Bone marrow (tissue), 2 donors: ENCODE measurements at regions not wholly inside any gene's neighbourhood (a gene's known extent, or its start where the extent isn't known, plus 50 kb on each side); places are given as distances from the start of the nearest gene placed in this dataset.
"Not testable (repeated sequence)": the region's sequence is repeated elsewhere in the genome, so short reads cannot be mapped to it uniquely, and the experiment has no call there.

Experiments
- DNase-seq, 2 donors: peaks; one replicate each; lab custom pipeline; 2025; lab: John Stamatoyannopoulos, UW

- no peak for DNase-seq
These were observed 120.7 kb upstream of the GALNT15 start for GRCh38 chr3:16053794-16054193.

GRCh38 chr3:16055606-16056211 lies 118.8 kb upstream of the GALNT15 start:
- no peak for DNase-seq

- DNase-seq: no peak
These were observed 118.3 kb upstream of the GALNT15 start for GRCh38 chr3:16056217-16056616.

GRCh38 chr3:16058521-16058920 lies 116.0 kb upstream of the GALNT15 start:
- DNase-seq: no peak

GRCh38 chr3:16059081-16059537 lies 115.4 kb upstream of the GALNT15 start:
- no peak for DNase-seq

- DNase-seq: no peak
These were observed 114.6 kb upstream of the GALNT15 start for GRCh38 chr3:16059711-16060357.

- DNase-seq: no peak
These were observed 114.1 kb upstream of the GALNT15 start for GRCh38 chr3:16060358-16060852.

- DNase-seq: no peak
These were observed 113.5 kb upstream of the GALNT15 start for GRCh38 chr3:16060945-16061344.

- no peak for DNase-seq
These were observed 113.0 kb upstream of the GALNT15 start for GRCh38 chr3:16061491-16061890.

- no peak for DNase-seq
These were observed 110.9 kb upstream of the GALNT15 start for GRCh38 chr3:16063603-16064002.

GRCh38 chr3:16064642-16065414 lies 109.7 kb upstream of the GALNT15 start:
- DNase-seq: peak in 1 of 2 donors; percentile 49

- no peak for DNase-seq
These were observed 107.9 kb upstream of the GALNT15 start for GRCh38 chr3:16066545-16066944.

- DNase-seq: no peak
These were observed 107.5 kb upstream of the GALNT15 start for GRCh38 chr3:16066975-16067374.

- DNase-seq: no peak
These were observed 106.5 kb upstream of the GALNT15 start for GRCh38 chr3:16067837-16068471.

- DNase-seq: no peak
These were observed 105.1 kb upstream of the GALNT15 start for GRCh38 chr3:16069149-16069922.

GRCh38 chr3:16070707-16071106 lies 103.8 kb upstream of the GALNT15 start:
- no peak for DNase-seq

- DNase-seq: no peak
These were observed 103.3 kb upstream of the GALNT15 start for GRCh38 chr3:16071206-16071605.

GRCh38 chr3:16072420-16073110 lies 101.9 kb upstream of the GALNT15 start:
- no peak for DNase-seq

GRCh38 chr3:16073203-16073602 lies 101.3 kb upstream of the GALNT15 start:
- no peak for DNase-seq

GRCh38 chr3:16073990-16074671 lies 100.3 kb upstream of the GALNT15 start:
- not testable (repeated sequence) for DNase-seq
